HepG2 (cell line): ENCODE measurements at regions not wholly inside any gene's neighbourhood (a gene's known extent, or its start where the extent isn't known, plus 50 kb on each side); places are given as distances from the start of the nearest gene placed in this dataset.

Experiments
- CTCF ChIP-seq: sonication (generic); formaldehyde crosslinking; IDR thresholded peaks from 2 replicates; pipeline ENCODE4 v1.5.0; 2020; ENCODE audit warnings: mild to moderate bottlenecking, missing genetic modification reagents, moderate library complexity
- E2F2 ChIP-seq: sonication (generic); formaldehyde crosslinking; IDR thresholded peaks from 2 replicates; pipeline ENCODE4 v1.4.0; 2020; ENCODE audit warnings: missing genetic modification reagents, borderline replicate concordance
- FOXP4 ChIP-seq: sonication (generic); formaldehyde crosslinking; IDR thresholded peaks from 2 replicates; pipeline ENCODE4 v1.4.0; 2020; ENCODE audit warnings: missing genetic modification reagents
- POLR2A ChIP-seq, 2 experiments: IDR thresholded peaks; 2 replicates each; pipeline ENCODE4 v1.6.1; 2011; ENCODE audit warnings: low read depth in 2 of 2, low read length in 2 of 2, mild to moderate bottlenecking in 1 of 2, moderate library complexity in 1 of 2; ENCODE audit not compliant: insufficient read depth in 1 of 2
- SMAD3 ChIP-seq: sonication (generic); formaldehyde crosslinking; IDR thresholded peaks from 2 replicates; pipeline ENCODE4 v1.4.0; 2020; ENCODE audit warnings: missing genetic modification reagents
- SMARCC2 ChIP-seq: fragments of 450-650 bp; IDR thresholded peaks from 2 replicates; pipeline ENCODE4 v1.6.1; 2017; ENCODE audit warnings: antibody characterized with exemption, mild to moderate bottlenecking
- STAG1 ChIP-seq: sonication (generic); formaldehyde crosslinking; IDR thresholded peaks from 2 replicates; pipeline ENCODE4 v1.4.0; 2020; ENCODE audit warnings: missing genetic modification reagents
- TAF1 ChIP-seq: sonication (generic); formaldehyde crosslinking; IDR thresholded peaks from 2 replicates; pipeline ENCODE4 v1.4.0; 2020; ENCODE audit warnings: missing genetic modification reagents
- TAF15 ChIP-seq: fragments of 200-400 bp; formaldehyde crosslinking; IDR thresholded peaks from one replicate; pipeline ENCODE4 v1.6.1; 2018; ENCODE audit warnings: mild to moderate bottlenecking, low read depth, low read length; ENCODE audit not compliant: poor library complexity, severe bottlenecking
- YY1 ChIP-seq: IDR thresholded peaks from 2 replicates; pipeline ENCODE4 v1.6.1; 2011; ENCODE audit warnings: low read length, low read depth, moderate library complexity, mild to moderate bottlenecking; ENCODE audit not compliant: insufficient read depth, insufficient replicate concordance
- ZBTB21 ChIP-seq: sonication (generic); formaldehyde crosslinking; IDR thresholded peaks from 2 replicates; pipeline ENCODE4 v1.4.0; 2020; ENCODE audit warnings: missing genetic modification reagents
- ZNF296 ChIP-seq: sonication (generic); formaldehyde crosslinking; conservative IDR thresholded peaks from 2 replicates; pipeline ENCODE4 v1.5.0; 2020; ENCODE audit warnings: mild to moderate bottlenecking, missing genetic modification reagents

- no peak for TF ChIP-seq TAF15
- TF ChIP-seq SMARCC2: no peak
- TF ChIP-seq TAF1 (CRISPR knock-in tag): no peak
- no peak for TF ChIP-seq POLR2A (IDR thresholded peaks at IDR 0.05; ENCODE audit: insufficient read depth in 1 of 2, low read depth in 2 of 2, low read length in 2 of 2)
- no peak for TF ChIP-seq SMAD3 (CRISPR knock-in tag)
- TF ChIP-seq CTCF (CRISPR knock-in tag): no peak
- TF ChIP-seq ZBTB21: no peak
- no peak for TF ChIP-seq YY1
- TF ChIP-seq ZNF296 (CRISPR knock-in tag): no peak
- TF ChIP-seq STAG1 (CRISPR knock-in tag): no peak
- TF ChIP-seq E2F2: no peak
- TF ChIP-seq FOXP4 (CRISPR knock-in tag): no peak
Observed at GRCh38 chr21:19999369-20000272, 998.6 kb upstream of the NCAM2 start.
